Neutrophil (primary cell): ENCODE measurements at regions not wholly inside any gene's neighbourhood (a gene's known extent, or its start where the extent isn't known, plus 50 kb on each side); places are given as distances from the start of the nearest gene placed in this dataset.

Experiments used
- H3K27ac ChIP-seq: fragments of 200-600 bp; sonication (generic); 2 replicates; pipeline ENCODE4 v1.5.1; 2016; ENCODE audit warnings: mild to moderate bottlenecking, moderate library complexity
- H3K27me3 ChIP-seq: fragments of 200-600 bp; sonication (generic); 2 replicates; pipeline ENCODE4 v1.6.0; 2016; ENCODE audit warnings: mild to moderate bottlenecking
- H3K36me3 ChIP-seq: fragments of 200-600 bp; sonication (generic); 2 replicates; pipeline ENCODE4 v1.5.1; 2017
- H3K4me1 ChIP-seq, 2 experiments: fragments of 200-600 bp in 1 of 2; sonication (generic) in 1 of 2; 1 replicate in 1 of 2; 2 replicates in 1 of 2; pipeline versions ENCODE4 v1.5.1 to v1.6.1; 2013 to 2016; ENCODE audit warnings: low read depth in 1 of 2, low read length in 1 of 2, mild to moderate bottlenecking in 1 of 2, moderate library complexity in 1 of 2; ENCODE audit not compliant: control insufficient read depth in 1 of 2, insufficient read depth in 1 of 2
- H3K4me3 ChIP-seq, 2 experiments: fragments of 200-600 bp in 1 of 2; sonication (generic) in 1 of 2; 1 replicate in 1 of 2; 2 replicates in 1 of 2; pipeline ENCODE4 v1.5.1; 2013 to 2016; ENCODE audit warnings: low read depth in 1 of 2, low read length in 1 of 2, mild to moderate bottlenecking in 1 of 2, moderate library complexity in 1 of 2
- H3K9me3 ChIP-seq: fragments of 200-600 bp; sonication (generic); 2 replicates; pipeline ENCODE4 v1.5.1; 2016
- TF ChIP-seq, protein P1 (sequence below): fragments of 200-600 bp; sonication (generic); IDR thresholded peaks from 2 replicates; pipeline ENCODE4 v1.5.1; 2016; ENCODE audit warnings: antibody characterized with exemption

DNA sequence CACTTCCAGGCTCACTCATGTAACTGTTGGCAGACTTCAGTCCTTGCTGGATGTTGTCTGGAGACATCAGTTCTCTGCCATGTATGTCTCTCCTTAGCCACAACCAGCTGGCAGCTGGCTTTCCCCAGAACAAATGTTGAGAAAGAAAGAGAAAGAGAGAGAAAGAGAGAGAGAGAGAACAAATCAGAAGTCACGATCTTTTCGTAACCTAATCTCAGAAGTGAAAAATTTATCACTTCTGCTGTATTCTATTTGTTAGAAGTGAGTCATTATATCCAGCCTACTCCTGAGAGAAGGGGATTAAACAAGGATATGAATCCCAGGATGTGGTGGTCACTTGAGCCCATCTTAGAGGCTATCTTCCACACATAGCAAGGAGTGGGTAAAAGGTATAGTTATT, 101.2 kb downstream of the BTG1 start:
- TF ChIP-seq, protein P1, sequence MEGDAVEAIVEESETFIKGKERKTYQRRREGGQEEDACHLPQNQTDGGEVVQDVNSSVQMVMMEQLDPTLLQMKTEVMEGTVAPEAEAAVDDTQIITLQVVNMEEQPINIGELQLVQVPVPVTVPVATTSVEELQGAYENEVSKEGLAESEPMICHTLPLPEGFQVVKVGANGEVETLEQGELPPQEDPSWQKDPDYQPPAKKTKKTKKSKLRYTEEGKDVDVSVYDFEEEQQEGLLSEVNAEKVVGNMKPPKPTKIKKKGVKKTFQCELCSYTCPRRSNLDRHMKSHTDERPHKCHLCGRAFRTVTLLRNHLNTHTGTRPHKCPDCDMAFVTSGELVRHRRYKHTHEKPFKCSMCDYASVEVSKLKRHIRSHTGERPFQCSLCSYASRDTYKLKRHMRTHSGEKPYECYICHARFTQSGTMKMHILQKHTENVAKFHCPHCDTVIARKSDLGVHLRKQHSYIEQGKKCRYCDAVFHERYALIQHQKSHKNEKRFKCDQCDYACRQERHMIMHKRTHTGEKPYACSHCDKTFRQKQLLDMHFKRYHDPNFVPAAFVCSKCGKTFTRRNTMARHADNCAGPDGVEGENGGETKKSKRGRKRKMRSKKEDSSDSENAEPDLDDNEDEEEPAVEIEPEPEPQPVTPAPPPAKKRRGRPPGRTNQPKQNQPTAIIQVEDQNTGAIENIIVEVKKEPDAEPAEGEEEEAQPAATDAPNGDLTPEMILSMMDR, result no peak
- no peaks in the 10 kb centered on the region for H3K9me3 ChIP-seq
- no peak overlapping the region for H3K4me3 ChIP-seq
- H3K36me3 ChIP-seq, result no peaks in the 10 kb centered on the region
- peaks cover 4 to 5% of the 10 kb centered on the region in 2 experiments for H3K4me1 ChIP-seq
- H3K27me3 ChIP-seq, result no peaks in the 10 kb centered on the region
- H3K27ac ChIP-seq, result no peak overlapping the region

DNA sequence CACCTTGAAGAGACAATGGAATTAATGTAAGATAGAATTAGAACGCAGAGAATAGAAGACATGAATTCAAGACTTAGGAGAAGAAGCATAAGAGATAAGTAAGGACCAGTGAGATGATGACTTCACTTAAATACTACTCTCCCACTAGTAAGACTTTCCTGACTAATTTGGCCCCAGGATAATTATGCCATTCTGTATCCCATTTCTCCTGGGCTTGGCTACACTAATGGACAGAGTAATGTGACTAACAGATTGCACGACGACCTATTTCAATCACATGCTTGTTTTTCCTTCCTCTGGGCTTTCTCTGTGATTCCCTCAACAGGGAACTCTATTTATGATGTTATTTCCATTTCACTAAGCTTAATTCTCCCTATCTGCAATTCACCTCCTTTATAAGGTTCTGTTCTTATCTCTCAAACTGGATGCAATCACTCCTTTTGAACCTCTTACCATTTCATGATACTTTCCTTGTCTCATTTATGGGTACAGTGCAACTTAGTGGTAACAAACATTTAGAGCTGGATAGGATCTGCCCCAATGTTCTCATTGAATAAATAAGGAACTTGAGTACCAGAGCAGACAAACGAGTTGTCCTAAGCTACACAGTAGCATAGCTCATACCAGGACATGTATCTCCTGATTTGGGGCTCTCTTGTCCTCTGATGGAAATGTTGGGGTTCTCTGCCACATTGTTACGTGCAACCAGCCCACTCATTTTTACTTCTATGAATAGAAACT, 102.7 kb downstream of the BTG1 start:
- Histone ChIP-seq H3K27ac (no peak overlapping the region), H3K27me3 (no peaks in the 10 kb centered on the region), H3K4me3 (no peak overlapping the region), H3K9me3 (no peaks in the 10 kb centered on the region), H3K36me3 (no peaks in the 10 kb centered on the region), H3K4me1 (peaks cover 4 to 5% of the 10 kb centered on the region in 2 experiments)
- TF ChIP-seq, protein P1, result no peak

DNA sequence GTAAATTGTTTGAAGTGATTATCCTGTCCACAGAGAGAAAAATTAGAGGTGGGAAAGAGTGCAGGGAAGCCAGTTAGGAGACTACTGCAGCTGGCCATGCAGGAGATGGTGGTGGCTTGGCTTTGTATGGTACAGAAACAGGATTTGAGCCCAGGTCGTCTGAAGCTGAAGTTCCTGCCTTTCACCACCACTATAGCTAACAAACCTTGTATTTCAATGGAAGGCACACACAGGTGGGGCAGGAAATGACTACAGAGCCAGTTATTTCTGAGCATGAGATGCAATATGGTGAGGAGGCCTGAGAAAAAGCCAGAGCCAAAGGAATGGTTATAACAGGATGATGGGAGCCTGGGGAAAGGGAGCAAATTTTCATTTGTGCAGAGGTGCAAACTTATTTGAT, 103.9 kb downstream of the BTG1 start:
- Histone ChIP-seq H3K27me3 (no peaks in the 10 kb centered on the region), H3K4me1 (peaks cover 4 to 5% of the 10 kb centered on the region in 2 experiments), H3K4me3 (no peak overlapping the region), H3K36me3 (no peaks in the 10 kb centered on the region), H3K27ac (no peak overlapping the region), H3K9me3 (no peaks in the 10 kb centered on the region)
- TF ChIP-seq, protein P1, result no peak

- no peaks in the 10 kb centered on the region for H3K9me3 ChIP-seq
- peaks cover 15 to 18% of the 10 kb centered on the region in 2 experiments for H3K4me1 ChIP-seq
- TF ChIP-seq, protein P1, result no peak
- H3K27me3 ChIP-seq, result no peaks in the 10 kb centered on the region
- H3K36me3 ChIP-seq, result no peaks in the 10 kb centered on the region
- no peak overlapping the region for H3K4me3 ChIP-seq
- no peak overlapping the region for H3K27ac ChIP-seq
These were observed 106.6 kb downstream of the BTG1 start for GRCh38 chr12:92039046-92039445.

DNA sequence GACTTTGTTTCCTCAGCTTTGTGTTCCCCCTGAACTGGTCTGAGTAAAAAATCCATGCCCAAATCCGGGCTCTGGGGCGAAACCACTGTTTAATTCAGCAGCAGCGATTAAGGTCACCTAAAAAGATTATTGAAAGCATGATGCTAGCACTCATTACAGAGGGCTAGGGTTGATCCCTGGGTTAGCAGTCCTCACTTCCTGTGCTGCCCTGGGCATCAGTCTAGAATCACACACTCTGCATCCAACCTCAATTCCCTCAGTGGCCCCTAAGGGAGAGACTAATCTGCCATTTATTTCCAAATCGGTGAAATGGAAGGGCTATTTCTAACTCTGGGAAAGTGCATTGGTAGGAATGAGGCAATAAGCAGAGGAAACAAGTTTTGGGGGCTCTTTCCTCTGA, 107.2 kb downstream of the BTG1 start:
- Histone ChIP-seq H3K27ac (no peak overlapping the region), H3K36me3 (no peaks in the 10 kb centered on the region), H3K4me1 (peaks cover 15 to 18% of the 10 kb centered on the region in 2 experiments), H3K27me3 (no peaks in the 10 kb centered on the region), H3K9me3 (no peaks in the 10 kb centered on the region), H3K4me3 (no peak overlapping the region)
- TF ChIP-seq, protein P1, result no peak
